Natural killer cell (primary cell): ENCODE measurements at regions not wholly inside any gene's neighbourhood (a gene's known extent, or its start where the extent isn't known, plus 50 kb on each side); places are given as distances from the start of the nearest gene placed in this dataset.
"Not testable (repeated sequence)": the region's sequence is repeated elsewhere in the genome, so short reads cannot be mapped to it uniquely, and the experiment has no call there.

Experiments used
- ATAC-seq, 3 donors: fragments of 150-1000 bp in 2 of 3; fragments of 200-7000 bp in 1 of 3; cut with Tn5 transposase; 1 replicate in 1 of 3; 2 replicates in 2 of 3; pipeline ENCODE4 v1.10.0; 2021; ENCODE audit warnings: mild to moderate bottlenecking in 2 of 3, moderate library complexity in 2 of 3
- DNase-seq, 2 donors: peaks; one replicate each; pipeline versions ENCODE4 v3.0.0 to v3.0.0-alpha.2; 2013 to 2021; ENCODE audit warnings: mixed read lengths in 1 of 2
- H3K27ac ChIP-seq: one replicate; pipeline ENCODE4 v1.5.1; 2013; ENCODE audit warnings: mild to moderate bottlenecking, low read length
- H3K27me3 ChIP-seq: one replicate; pipeline ENCODE4 v1.6.1; 2013; ENCODE audit warnings: low read length; ENCODE audit not compliant: control insufficient read depth, insufficient read depth
- H3K36me3 ChIP-seq: one replicate; pipeline ENCODE4 v1.6.1; 2013; ENCODE audit warnings: low read length; ENCODE audit not compliant: control insufficient read depth, insufficient read depth
- H3K4me1 ChIP-seq: one replicate; pipeline ENCODE4 v1.6.1; 2013; ENCODE audit warnings: low read length; ENCODE audit not compliant: control insufficient read depth, insufficient read depth
- H3K4me3 ChIP-seq: one replicate; pipeline ENCODE4 v1.5.1; 2013; ENCODE audit warnings: low read length
- H3K9me3 ChIP-seq: one replicate; pipeline ENCODE4 v1.6.1; 2013; ENCODE audit warnings: low read length; ENCODE audit not compliant: control insufficient read depth, insufficient read depth
- H3K27ac Mint-ChIP-seq, 2 donors: one replicate each; pipeline ENCODE4 v1.8.0; 2022; ENCODE audit warnings: mild to moderate bottlenecking in 2 of 2, mixed read lengths in 2 of 2, moderate library complexity in 1 of 2
- H3K27me3 Mint-ChIP-seq, 2 donors: one replicate each; pipeline ENCODE4 v1.8.0; 2022; ENCODE audit warnings: low read depth in 2 of 2, mixed read lengths in 2 of 2
- H3K36me3 Mint-ChIP-seq: one replicate; pipeline ENCODE4 v1.8.0; 2022; ENCODE audit warnings: mixed read lengths
- H3K4me1 Mint-ChIP-seq, 2 donors: one replicate each; pipeline ENCODE4 v1.8.0; 2022; ENCODE audit warnings: mixed read lengths in 2 of 2
- H3K4me3 Mint-ChIP-seq: one replicate; pipeline ENCODE4 v1.8.0; 2022; ENCODE audit warnings: mild to moderate bottlenecking, moderate library complexity, mixed read lengths
- H3K9me3 Mint-ChIP-seq, 2 donors: one replicate each; pipeline ENCODE4 v1.8.0; 2022; ENCODE audit warnings: mixed read lengths in 2 of 2
- CTCF ChIP-seq: fragments of 200-600 bp; IDR thresholded peaks from one replicate; pipeline ENCODE4 v1.8.0; 2022; ENCODE audit warnings: antibody characterized with exemption
- WGBS: methylation state at CpG from one replicate; pipeline ENCODE4 v1.1.7; 2013; ENCODE audit warnings: missing lambda C conversion rate; ENCODE audit not compliant: insufficient coverage; 5-methylcytosine and 5-hydroxymethylcytosine counted together
- intact Hi-C: fragments of 100-400 bp; cut with micrococcal nuclease; formaldehyde crosslinking; loops from one replicate; pipeline ENCODE4 v1.14.2; 2022

- ATAC-seq, result no peak
- no peak for TF ChIP-seq CTCF
- Mint-ChIP-seq H3K36me3 (no peaks in the 10 kb centered on the region), H3K4me1 (no peaks in the 10 kb centered on the region), H3K4me3 (no peak overlapping the region), H3K9me3 (no peaks in the 10 kb centered on the region), H3K27ac (no peak overlapping the region), H3K27me3 (peaks cover 0 to 8% of the 10 kb centered on the region in 2 donors)
- Histone ChIP-seq H3K4me3 (no peak overlapping the region), H3K27ac (no peak overlapping the region), H3K9me3 (no peaks in the 10 kb centered on the region), H3K27me3 (no peaks in the 10 kb centered on the region), H3K4me1 (peaks cover 5% of the 10 kb centered on the region), H3K36me3 (no peaks in the 10 kb centered on the region)
- 87% methylated on average over 8 of the region's 8 CpGs for WGBS
- intact Hi-C loops, result no loop called here
- peak in 1 of 2 donors; percentile 1 for DNase-seq
These were observed 62.5 kb upstream of the DMRTB1 start for GRCh38 chr1:53396573-53397268.

DNA sequence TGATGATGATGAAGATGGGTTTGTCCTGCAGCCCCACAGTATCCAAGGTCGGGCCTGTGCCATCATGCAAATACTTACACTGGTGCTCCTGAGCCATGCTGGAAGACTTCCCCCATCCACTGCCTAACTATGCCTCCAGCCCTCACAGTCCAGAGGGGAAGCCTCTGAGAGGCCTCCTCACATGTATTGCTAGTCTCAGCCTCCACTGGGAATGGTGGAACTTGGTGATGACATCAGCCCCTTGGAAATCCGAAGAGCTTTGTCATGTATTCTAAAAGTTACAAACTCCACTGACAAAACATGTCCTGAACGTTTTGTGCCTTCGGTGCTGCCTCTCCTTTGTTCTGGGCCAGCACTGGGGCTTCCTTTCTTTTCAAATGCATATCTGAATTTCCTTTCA lies 61.1 kb upstream of the DMRTB1 start:
- 74% methylated on average over 4 of the region's 4 CpGs for WGBS
- Histone ChIP-seq H3K36me3 (no peaks in the 10 kb centered on the region), H3K27ac (no peak overlapping the region), H3K4me3 (no peak overlapping the region), H3K9me3 (no peaks in the 10 kb centered on the region), H3K27me3 (no peaks in the 10 kb centered on the region), H3K4me1 (peaks cover 5% of the 10 kb centered on the region)
- Mint-ChIP-seq H3K36me3 (no peaks in the 10 kb centered on the region), H3K4me1 (no peaks in the 10 kb centered on the region), H3K4me3 (no peak overlapping the region), H3K27ac (no peak overlapping the region), H3K9me3 (no peaks in the 10 kb centered on the region), H3K27me3 (peaks cover 0 to 8% of the 10 kb centered on the region in 2 donors)
- no peak for TF ChIP-seq CTCF
- intact Hi-C loops, result no loop called here
- ATAC-seq (no peak), DNase-seq (no peak)

GRCh38 chr1:53398576-53399365 lies 60.4 kb upstream of the DMRTB1 start:
- 90% methylated on average over 18 of the region's 20 CpGs for WGBS
- Histone ChIP-seq H3K4me3 (no peak overlapping the region), H3K4me1 (no peaks in the 10 kb centered on the region), H3K36me3 (no peaks in the 10 kb centered on the region), H3K9me3 (no peaks in the 10 kb centered on the region), H3K27ac (no peak overlapping the region), H3K27me3 (no peaks in the 10 kb centered on the region)
- Mint-ChIP-seq H3K27ac (no peak overlapping the region), H3K36me3 (no peaks in the 10 kb centered on the region), H3K4me3 (no peak overlapping the region), H3K9me3 (no peaks in the 10 kb centered on the region), H3K27me3 (peaks cover 0 to 8% of the 10 kb centered on the region in 2 donors), H3K4me1 (no peaks in the 10 kb centered on the region)
- intact Hi-C loops, result no loop called here
- ATAC-seq (no peak), DNase-seq (no peak)
- no peak for TF ChIP-seq CTCF

- H3K4me3 Mint-ChIP-seq, H3K4me1 Mint-ChIP-seq, H3K4me3 ChIP-seq, H3K27me3 ChIP-seq, H3K27ac ChIP-seq, H3K27ac Mint-ChIP-seq, H3K36me3 ChIP-seq, H3K27me3 Mint-ChIP-seq, H3K36me3 Mint-ChIP-seq, intact Hi-C loops, H3K9me3 Mint-ChIP-seq, DNase-seq, H3K4me1 ChIP-seq, H3K9me3 ChIP-seq, ATAC-seq: not testable (repeated sequence)
- 91% methylated on average over 14 of the region's 15 CpGs for WGBS
These were observed 59.6 kb upstream of the DMRTB1 start for GRCh38 chr1:53399370-53400133.
